ENCODE measurements at regions not wholly inside any gene's neighbourhood (a gene's known extent, or its start where the extent isn't known, plus 50 kb on each side); places are given as distances from the start of the nearest gene placed in this dataset.

GRCh38 chr4:177740563-177740962 lies 298.3 kb upstream of the AGA start:
- TF ChIP-seq EZH2 (IDR thresholded peaks at IDR 0.05; ENCODE audit: insufficient read depth, low read length) (no peak), CTCF (IDR thresholded peaks at IDR 0.05; ENCODE audit: insufficient read depth, low read depth, low read length) (no peak)
